Central memory CD8-positive, alpha-beta T cell (primary cell): ENCODE measurements at regions not wholly inside any gene's neighbourhood (a gene's known extent, or its start where the extent isn't known, plus 50 kb on each side); places are given as distances from the start of the nearest gene placed in this dataset.

Experiments
- ATAC-seq: fragments of 150-1000 bp; cut with Tn5 transposase; replicated peaks from 2 replicates; pipeline ENCODE4 v1.10.0; 2022; ENCODE audit warnings: mild to moderate bottlenecking, moderate FRiP score, moderate number of reproducible peaks; ENCODE audit not compliant: poor library complexity, severe bottlenecking; ENCODE audit errors: extremely low read depth
- DNase-seq, 2 donors: peaks; one replicate each; pipeline ENCODE4 v3.0.0; 2021; ENCODE audit warnings: low spot score in 2 of 2
- H3K27ac Mint-ChIP-seq: one replicate; pipeline ENCODE4 v1.8.0; 2022; ENCODE audit warnings: low read depth, mild to moderate bottlenecking, moderate library complexity, mixed read lengths
- H3K27me3 Mint-ChIP-seq: one replicate; pipeline ENCODE4 v1.8.0; 2022; ENCODE audit warnings: mixed read lengths
- H3K36me3 Mint-ChIP-seq: one replicate; pipeline ENCODE4 v1.8.0; 2022; ENCODE audit warnings: mild to moderate bottlenecking, moderate library complexity, mixed read lengths; ENCODE audit not compliant: insufficient read depth
- H3K4me1 Mint-ChIP-seq: one replicate; pipeline ENCODE4 v1.8.0; 2022; ENCODE audit warnings: mixed read lengths
- H3K4me3 Mint-ChIP-seq: one replicate; pipeline ENCODE4 v1.8.0; 2022; ENCODE audit warnings: mild to moderate bottlenecking, moderate library complexity, mixed read lengths
- H3K9me3 Mint-ChIP-seq: one replicate; pipeline ENCODE4 v1.8.0; 2022; ENCODE audit warnings: mixed read lengths

DNA sequence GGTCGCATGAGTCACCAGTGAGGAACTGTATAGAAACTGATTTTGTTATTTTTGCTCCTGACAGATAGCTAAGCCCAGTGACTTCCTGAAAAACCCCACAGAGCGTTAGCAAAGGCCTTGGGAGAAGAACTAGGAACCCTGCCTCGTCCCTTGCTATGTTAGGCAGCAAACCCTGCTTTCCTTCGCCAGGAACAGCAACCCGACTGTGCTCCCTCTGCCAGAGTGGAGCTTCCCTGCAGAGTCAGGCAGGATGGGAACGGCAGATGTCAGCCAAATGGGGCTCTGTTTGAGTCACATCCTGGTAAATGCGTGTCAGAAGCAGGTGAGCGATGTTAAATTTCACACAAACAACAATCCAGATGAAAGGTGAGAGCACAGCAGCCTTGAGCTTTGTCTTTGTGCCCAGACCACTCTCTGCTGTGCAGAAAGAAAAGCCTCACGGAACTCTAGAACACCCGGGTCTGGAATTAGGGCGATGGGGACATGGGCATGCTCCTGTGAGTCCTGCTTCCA lies 186.6 kb downstream of the ADAMTS15 start:
- Mint-ChIP-seq H3K4me1 (no peaks in the 10 kb centered on the region), H3K4me3 (no peak overlapping the region), H3K9me3 (no peaks in the 10 kb centered on the region), H3K27me3 (peaks cover 29% of the 10 kb centered on the region), H3K27ac (no peak overlapping the region), H3K36me3 (no peaks in the 10 kb centered on the region)
- ATAC-seq (no peak), DNase-seq (no peak)

DNA sequence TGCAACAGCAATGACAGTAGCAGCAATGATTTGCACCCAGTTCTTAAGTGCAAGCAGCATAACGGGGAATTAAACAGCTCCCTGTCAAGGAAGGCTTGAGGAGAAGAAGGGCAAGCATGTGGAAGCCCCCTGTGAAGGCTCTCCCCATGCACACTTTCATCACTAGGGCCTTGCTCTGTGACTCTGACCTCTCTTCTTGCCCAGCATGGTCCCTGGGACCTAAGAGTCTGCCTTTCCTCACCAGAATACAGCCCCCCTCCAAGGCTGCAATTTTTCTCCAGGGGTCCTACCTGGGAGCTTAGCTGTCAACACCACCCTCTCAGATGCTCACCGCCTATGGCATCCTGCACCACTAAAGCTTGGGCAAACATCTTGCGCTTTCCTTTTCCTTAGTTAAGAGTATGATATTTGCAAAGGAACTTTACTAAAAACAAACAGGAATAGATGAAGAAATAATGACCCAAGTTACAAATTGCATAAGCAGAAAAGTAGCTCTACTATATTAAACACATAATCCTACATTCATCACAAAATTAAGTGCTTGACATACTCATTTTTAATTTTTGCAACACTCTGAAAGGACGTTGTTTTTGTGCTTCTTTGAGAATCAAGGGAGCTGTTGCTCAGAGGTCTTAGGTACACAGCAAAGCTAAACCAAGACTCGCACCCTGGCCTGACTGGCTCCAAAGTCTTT lies 187.6 kb downstream of the ADAMTS15 start:
- Mint-ChIP-seq H3K27ac (no peak overlapping the region), H3K4me1 (no peaks in the 10 kb centered on the region), H3K27me3 (peaks cover 34% of the 10 kb centered on the region), H3K36me3 (no peaks in the 10 kb centered on the region), H3K9me3 (no peaks in the 10 kb centered on the region), H3K4me3 (no peak overlapping the region)
- DNase-seq (no peak), ATAC-seq (no peak)

DNA sequence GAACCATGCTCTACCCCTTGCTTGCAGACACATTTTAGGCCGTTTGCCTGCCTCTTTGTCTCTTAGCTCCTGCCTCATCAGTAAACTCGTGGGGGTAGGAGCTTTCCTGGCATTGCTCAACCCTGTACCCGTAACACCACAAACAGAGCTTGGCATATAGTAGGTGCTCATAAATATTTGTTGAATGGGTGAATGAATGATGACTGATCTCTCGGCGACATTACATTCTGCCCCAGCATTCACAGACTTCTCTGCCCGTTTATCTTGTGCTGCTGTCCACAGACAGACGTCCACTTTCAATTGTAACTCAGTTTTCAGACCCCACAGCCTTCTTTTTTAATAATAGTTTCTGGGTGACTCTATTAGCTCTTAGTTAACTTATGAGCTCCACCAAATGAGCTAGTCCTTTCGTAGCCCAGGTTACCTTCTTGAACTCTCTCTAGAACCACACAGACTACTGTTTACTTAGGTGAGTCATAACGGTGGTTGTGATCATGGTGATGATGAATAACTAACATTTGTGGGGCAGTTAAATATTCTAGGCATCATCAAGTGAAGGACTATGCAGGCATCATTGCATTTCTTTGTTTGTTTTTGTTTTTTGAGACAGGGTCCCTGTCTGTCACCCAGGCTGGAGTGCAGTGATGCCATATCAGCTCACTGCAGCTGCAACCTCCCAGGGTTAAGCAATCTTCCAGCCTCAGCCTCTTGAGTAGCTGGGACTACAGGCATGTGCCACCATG lies 188.4 kb downstream of the ADAMTS15 start:
- Mint-ChIP-seq H3K4me1 (no peaks in the 10 kb centered on the region), H3K4me3 (no peak overlapping the region), H3K36me3 (no peaks in the 10 kb centered on the region), H3K27ac (no peak overlapping the region), H3K27me3 (peaks cover 30% of the 10 kb centered on the region), H3K9me3 (no peaks in the 10 kb centered on the region)
- DNase-seq, result no peak
- no peak for ATAC-seq

DNA sequence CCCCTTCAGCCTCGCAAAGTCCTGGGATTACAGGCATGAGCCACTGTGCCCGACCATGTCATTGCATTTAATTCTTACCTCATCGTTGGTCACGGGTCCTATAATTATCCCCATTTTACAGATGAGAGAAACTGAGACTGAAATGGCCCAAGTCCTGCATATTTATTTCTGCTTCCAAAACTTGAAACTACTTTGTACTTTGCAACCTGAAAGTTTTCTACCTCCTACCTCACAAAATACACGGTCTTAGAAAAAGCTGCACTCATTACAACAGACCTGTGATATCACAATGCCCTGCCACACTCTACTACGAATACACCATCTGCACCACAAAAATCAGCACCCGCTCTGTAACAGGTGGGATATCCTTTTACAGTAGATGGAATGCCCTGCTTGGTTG lies 189.1 kb downstream of the ADAMTS15 start:
- H3K4me3 Mint-ChIP-seq, result no peak overlapping the region
- DNase-seq (no peak), ATAC-seq (no peak)
- no peak overlapping the region for H3K27ac Mint-ChIP-seq
- H3K4me1 Mint-ChIP-seq, result no peaks in the 10 kb centered on the region
- no peaks in the 10 kb centered on the region for H3K36me3 Mint-ChIP-seq
- H3K9me3 Mint-ChIP-seq, result no peaks in the 10 kb centered on the region
- H3K27me3 Mint-ChIP-seq, result peaks cover 28% of the 10 kb centered on the region

DNA sequence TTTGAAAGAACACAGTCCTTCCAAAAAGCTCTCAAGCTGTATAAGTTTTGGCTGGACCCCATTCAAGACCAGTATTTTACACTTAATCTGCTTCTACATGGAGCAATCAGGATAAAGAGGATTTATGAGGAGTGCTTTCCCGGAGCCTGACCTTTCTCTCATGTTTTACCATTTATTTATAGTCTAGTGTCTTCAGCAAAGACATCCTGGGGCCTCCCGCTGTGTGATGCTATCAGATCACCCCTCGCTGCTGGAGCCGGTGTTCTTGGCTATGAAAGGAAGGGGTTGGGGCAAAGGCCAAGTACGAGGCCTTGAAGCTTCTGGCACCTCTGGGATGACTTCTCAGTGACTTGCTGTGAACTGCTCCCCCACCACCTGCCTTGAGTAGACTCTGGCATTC lies 189.6 kb downstream of the ADAMTS15 start:
- H3K9me3 Mint-ChIP-seq, result no peaks in the 10 kb centered on the region
- no peaks in the 10 kb centered on the region for H3K36me3 Mint-ChIP-seq
- no peak for ATAC-seq

DNA sequence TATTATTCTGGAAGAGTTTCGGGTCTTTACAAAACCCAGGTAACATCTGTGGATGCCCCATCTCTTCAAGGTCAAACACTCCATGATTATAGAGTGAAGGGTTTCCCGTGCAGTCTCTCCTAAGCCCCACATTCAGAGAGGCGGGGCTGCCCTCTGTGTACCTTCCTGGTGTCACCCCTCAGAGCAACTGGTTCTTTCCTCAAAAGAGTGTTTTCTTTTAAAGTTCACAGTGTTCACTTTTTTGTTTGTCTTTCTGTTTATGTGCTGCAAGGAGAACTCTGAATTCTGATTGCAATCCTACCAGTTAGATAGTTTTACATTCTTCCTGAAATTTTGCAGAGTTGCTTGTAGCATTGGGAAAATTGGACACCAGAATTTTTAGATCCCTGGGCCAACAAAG lies 190.2 kb downstream of the ADAMTS15 start:
- Mint-ChIP-seq H3K4me3 (no peak overlapping the region), H3K36me3 (no peaks in the 10 kb centered on the region), H3K4me1 (no peaks in the 10 kb centered on the region), H3K9me3 (no peaks in the 10 kb centered on the region), H3K27ac (no peak overlapping the region), H3K27me3 (peaks cover 29% of the 10 kb centered on the region)
- no peak for DNase-seq
- no peak for ATAC-seq

More for the DNA sequence above, 189.6 kb downstream of the ADAMTS15 start:
- no peak for DNase-seq
- H3K4me1 Mint-ChIP-seq, result no peaks in the 10 kb centered on the region
- no peak overlapping the region for H3K27ac Mint-ChIP-seq
- H3K27me3 Mint-ChIP-seq, result peaks cover 32% of the 10 kb centered on the region
- H3K4me3 Mint-ChIP-seq, result no peak overlapping the region

DNA sequence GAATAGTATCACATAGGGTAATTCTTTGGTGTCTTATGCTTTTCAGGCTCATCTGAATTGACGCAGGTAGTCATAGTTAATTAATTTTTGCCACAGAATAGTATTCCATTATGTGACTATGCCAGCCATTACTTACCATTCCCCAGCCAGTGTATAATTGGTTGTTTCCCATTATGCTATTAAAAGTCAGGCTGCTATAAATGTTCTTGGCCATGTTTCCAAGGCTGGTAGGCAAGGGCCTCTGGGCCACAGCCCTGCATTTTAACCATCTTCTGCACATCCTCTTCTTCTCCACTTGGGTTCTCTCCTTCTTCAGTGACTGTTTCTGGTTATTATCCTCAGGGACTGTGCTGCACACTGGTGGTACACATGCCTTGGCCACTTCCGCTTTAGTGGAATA lies 190.9 kb downstream of the ADAMTS15 start:
- peaks cover 22% of the 10 kb centered on the region for H3K27me3 Mint-ChIP-seq
- no peak overlapping the region for H3K4me3 Mint-ChIP-seq

DNA sequence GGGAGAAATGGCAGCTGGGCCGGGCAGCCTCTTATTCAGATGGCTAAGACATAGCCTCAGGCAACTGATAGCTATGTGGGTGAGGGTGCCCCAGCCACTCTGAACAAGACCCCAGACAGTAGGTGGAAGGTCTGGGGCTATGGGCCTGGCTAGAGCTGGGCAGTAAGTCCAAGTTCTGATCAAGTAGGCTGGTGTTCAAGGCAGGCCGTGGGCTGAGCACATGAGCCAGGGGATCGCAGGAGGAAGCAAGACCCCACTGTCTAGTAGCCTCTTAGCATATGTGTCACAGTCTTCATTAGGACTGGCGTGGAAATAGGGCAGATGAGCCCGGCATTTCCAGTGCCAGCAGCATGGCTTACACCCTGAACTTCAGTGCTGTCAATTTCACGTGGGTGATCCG lies 192.1 kb downstream of the ADAMTS15 start:
- H3K27me3 Mint-ChIP-seq, result peaks cover 22% of the 10 kb centered on the region
- ATAC-seq, result no peak
- H3K9me3 Mint-ChIP-seq, result no peaks in the 10 kb centered on the region
- no peak for DNase-seq
- no peak overlapping the region for H3K27ac Mint-ChIP-seq
- no peak overlapping the region for H3K4me3 Mint-ChIP-seq
- no peaks in the 10 kb centered on the region for H3K36me3 Mint-ChIP-seq
- H3K4me1 Mint-ChIP-seq, result no peaks in the 10 kb centered on the region

More for the DNA sequence above, 190.9 kb downstream of the ADAMTS15 start:
- ATAC-seq, result no peak
- Mint-ChIP-seq H3K36me3 (no peaks in the 10 kb centered on the region), H3K27ac (no peak overlapping the region), H3K9me3 (no peaks in the 10 kb centered on the region), H3K4me1 (no peaks in the 10 kb centered on the region)
- no peak for DNase-seq

DNA sequence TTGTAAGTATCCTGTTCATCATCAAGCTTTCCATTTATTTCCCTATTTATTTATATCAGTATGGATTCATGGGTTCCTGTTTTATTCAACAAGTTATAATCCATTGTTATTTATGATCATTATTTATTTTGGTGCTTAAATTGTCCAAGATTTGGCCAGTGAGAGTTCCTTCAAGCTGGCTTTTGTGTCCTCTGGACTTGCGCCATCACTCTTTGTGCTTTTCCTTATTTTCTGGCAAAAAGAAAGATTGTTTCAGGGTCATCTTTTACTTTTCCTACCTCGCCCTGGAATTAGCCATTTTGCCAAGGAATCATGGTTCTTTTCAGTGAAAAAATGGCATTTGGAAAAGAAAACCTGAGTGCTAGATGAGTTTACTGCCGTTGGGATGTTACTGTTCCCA lies 193.4 kb downstream of the ADAMTS15 start:
- no peak overlapping the region for H3K4me3 Mint-ChIP-seq
- no peaks in the 10 kb centered on the region for H3K4me1 Mint-ChIP-seq
- no peak for DNase-seq
- H3K9me3 Mint-ChIP-seq, result no peaks in the 10 kb centered on the region
- H3K27ac Mint-ChIP-seq, result no peak overlapping the region
- no peak for ATAC-seq
- no peaks in the 10 kb centered on the region for H3K36me3 Mint-ChIP-seq
- peaks cover 22% of the 10 kb centered on the region for H3K27me3 Mint-ChIP-seq

DNA sequence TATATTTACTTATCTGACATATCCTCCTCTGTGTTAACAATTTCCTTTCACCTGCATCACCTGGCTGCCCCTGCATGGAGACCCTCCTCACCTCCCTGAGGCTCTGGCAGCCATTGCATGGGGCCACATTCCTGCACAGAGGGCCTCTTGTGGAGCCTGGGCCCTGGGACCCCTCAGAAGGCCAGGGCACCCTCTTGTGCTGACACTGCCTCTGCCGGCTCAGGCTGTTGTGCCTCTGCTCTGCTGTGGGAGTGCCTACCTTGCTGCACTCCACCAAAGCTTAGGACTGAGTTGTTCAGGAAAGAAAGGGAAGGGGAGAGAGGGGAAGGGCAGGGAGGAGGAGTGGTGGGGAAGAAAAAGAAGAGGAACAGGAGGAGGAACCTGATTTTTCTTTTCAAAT lies 194.5 kb downstream of the ADAMTS15 start:
- H3K36me3 Mint-ChIP-seq, result no peaks in the 10 kb centered on the region

DNA sequence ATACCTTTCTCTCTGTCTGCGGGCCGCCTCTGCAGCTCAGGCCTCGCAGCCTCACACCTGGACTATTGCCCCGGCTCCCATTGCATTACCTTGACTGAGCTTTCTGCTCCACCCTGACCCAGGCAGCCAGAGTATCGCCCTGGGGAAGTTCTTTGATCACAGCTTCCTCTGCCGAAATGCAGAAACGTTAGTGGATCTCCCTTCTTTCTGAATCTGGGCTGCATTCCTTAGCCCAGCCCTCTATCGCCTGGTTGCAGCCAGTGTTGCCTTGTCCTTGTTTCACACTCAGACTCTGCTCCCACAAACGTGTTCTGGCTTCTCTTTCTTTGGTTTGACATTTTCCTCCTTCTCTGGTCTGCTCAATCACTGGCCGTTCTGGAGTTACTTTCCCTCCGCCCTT lies 195.7 kb downstream of the ADAMTS15 start:
- Mint-ChIP-seq H3K36me3 (no peaks in the 10 kb centered on the region), H3K27ac (no peak overlapping the region), H3K27me3 (peaks cover 22% of the 10 kb centered on the region), H3K4me3 (no peak overlapping the region), H3K4me1 (no peaks in the 10 kb centered on the region), H3K9me3 (no peaks in the 10 kb centered on the region)
- ATAC-seq (no peak), DNase-seq (no peak)

More for the DNA sequence above, 194.5 kb downstream of the ADAMTS15 start:
- ATAC-seq (no peak), DNase-seq (no peak)
- H3K9me3 Mint-ChIP-seq, result no peaks in the 10 kb centered on the region
- H3K4me3 Mint-ChIP-seq, result no peak overlapping the region
- no peaks in the 10 kb centered on the region for H3K4me1 Mint-ChIP-seq
- peaks cover 22% of the 10 kb centered on the region for H3K27me3 Mint-ChIP-seq
- no peak overlapping the region for H3K27ac Mint-ChIP-seq

DNA sequence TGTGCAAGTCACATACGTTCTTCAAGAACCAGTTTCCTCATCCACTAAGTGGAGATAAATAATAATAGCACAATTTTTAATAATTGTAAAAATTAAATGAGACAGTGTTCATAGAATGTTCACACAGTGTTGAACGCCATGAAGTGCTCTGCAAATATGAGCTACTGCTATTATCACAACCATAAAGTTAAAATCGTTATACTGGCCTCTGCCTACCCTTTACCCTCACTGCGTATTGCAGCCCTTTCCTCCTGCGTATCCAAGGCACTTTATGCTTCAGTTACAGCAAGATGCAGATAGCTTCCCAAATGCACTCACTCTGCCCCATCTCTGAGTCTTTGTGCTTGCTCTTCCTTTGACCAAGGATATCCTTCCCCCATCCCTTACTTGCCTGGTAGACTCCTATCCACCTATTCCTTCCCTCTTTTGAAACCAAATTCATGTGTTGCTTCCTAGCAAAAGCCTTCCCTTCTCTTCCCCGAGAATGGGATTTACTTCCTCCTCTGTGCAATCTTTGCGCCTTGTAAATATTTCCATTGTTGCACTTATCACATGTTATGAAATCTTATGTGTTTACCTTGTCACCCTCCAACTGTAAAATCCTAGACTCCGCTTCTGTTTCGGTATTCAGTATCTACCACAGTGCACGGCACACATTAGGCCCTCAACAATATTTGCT lies 196.9 kb downstream of the ADAMTS15 start:
- DNase-seq (no peak), ATAC-seq (no peak)
- no peaks in the 10 kb centered on the region for H3K4me1 Mint-ChIP-seq
- H3K27ac Mint-ChIP-seq, result no peak overlapping the region
- no peak overlapping the region for H3K4me3 Mint-ChIP-seq
- no peaks in the 10 kb centered on the region for H3K9me3 Mint-ChIP-seq
- peaks cover 12% of the 10 kb centered on the region for H3K27me3 Mint-ChIP-seq
- no peaks in the 10 kb centered on the region for H3K36me3 Mint-ChIP-seq

DNA sequence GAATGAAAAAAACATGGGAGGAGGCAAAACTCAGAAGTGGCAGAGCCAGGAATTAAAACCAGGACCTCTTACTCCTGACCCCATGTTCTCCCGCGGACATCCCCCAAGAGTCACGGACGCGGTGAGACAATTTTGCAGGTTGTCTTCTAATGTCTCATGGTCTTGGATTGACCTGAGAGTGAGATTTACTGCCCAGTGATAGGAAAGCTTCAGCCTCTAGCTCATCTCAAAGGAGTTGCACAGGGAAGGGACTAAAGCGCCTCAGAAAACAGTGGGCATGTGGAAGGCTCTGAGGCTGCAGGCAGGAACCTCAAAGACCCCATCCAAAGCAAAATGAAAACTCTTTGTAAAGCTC lies 197.4 kb downstream of the ADAMTS15 start:
- Mint-ChIP-seq H3K27ac (no peak overlapping the region), H3K36me3 (no peaks in the 10 kb centered on the region), H3K4me3 (no peak overlapping the region), H3K4me1 (no peaks in the 10 kb centered on the region), H3K9me3 (no peaks in the 10 kb centered on the region), H3K27me3 (peaks cover 10% of the 10 kb centered on the region)
- DNase-seq, result no peak
- no peak for ATAC-seq
